ENCODE measurements at regions not wholly inside any gene's neighbourhood (a gene's known extent, or its start where the extent isn't known, plus 50 kb on each side); places are given as distances from the start of the nearest gene placed in this dataset.

GRCh38 chr11:92588393-92588792 is 363.8 kb downstream of the FAT3 start:
- Histone ChIP-seq H3K4me1 (ENCODE audit: control insufficient read depth in 1 of 2, insufficient read depth in 2 of 2, low read depth in 1 of 2, low read length in 1 of 2) (no peaks in the 10 kb centered on the region), H3K27me3 (ENCODE audit: insufficient read depth) (no peaks in the 10 kb centered on the region), H2AFZ (ENCODE audit: low read depth) (no peak overlapping the region), H3K9me3 (no peaks in the 10 kb centered on the region), H3K4me3 (ENCODE audit: low read depth in 2 of 2, low read length in 1 of 2) (no peak overlapping the region), H3K9ac (no peak overlapping the region), H3K4me2 (no peak overlapping the region), H3K9me2 (no peaks in the 10 kb centered on the region), H3K36me3 (replicated peaks in 1 of 2; ENCODE audit: control insufficient read depth in 1 of 2, insufficient read depth in 2 of 2, low read length in 1 of 2) (no peaks in the 10 kb centered on the region), H3F3A (replicated peaks; ENCODE audit: insufficient read depth) (no peaks in the 10 kb centered on the region), H3K27ac (ENCODE audit: low read depth in 2 of 2, low read length in 1 of 2) (no peak overlapping the region), H3K79me2 (ENCODE audit: insufficient read depth) (no peaks in the 10 kb centered on the region), H4K20me1 (ENCODE audit: insufficient read depth) (no peaks in the 10 kb centered on the region)
- TF ChIP-seq CTCF (IDR thresholded peaks at IDR 0.05): no peak
- TF ChIP-seq NRF1 (IDR thresholded peaks at IDR 0.05; ENCODE audit: low read depth, low read length): no peak
- no peak for TF ChIP-seq SMC3 (IDR thresholded peaks at IDR 0.05; ENCODE audit: low read depth, low read length)
- TF ChIP-seq RAD21 (IDR thresholded peaks at IDR 0.05; ENCODE audit: low read length): no peak
- no peak for TF ChIP-seq USF1 (IDR thresholded peaks at IDR 0.05; ENCODE audit: borderline replicate concordance, low read depth)
- no peak for TF ChIP-seq ELF1 (IDR thresholded peaks at IDR 0.05)
- no peak for TF ChIP-seq GATA2 (CRISPR knock-in tag; IDR thresholded peaks at IDR 0.05)
- no peak for TF ChIP-seq JUND (IDR thresholded peaks at IDR 0.05)
- TF ChIP-seq PBX3 (IDR thresholded peaks at IDR 0.05): no peak
- no peak for TF ChIP-seq POLR2AphosphoS5 (IDR thresholded peaks at IDR 0.05; ENCODE audit: low read depth, low read length)
- no peak for TF ChIP-seq ZBTB33 (IDR thresholded peaks at IDR 0.05; ENCODE audit: borderline replicate concordance, low read depth)
- no peak for TF ChIP-seq RFX5 (IDR thresholded peaks at IDR 0.05; ENCODE audit: low read length)
- no peak for TF ChIP-seq MEF2A (IDR thresholded peaks at IDR 0.05; ENCODE audit: borderline replicate concordance, low read depth)
- no peak for TF ChIP-seq TCF12 (IDR thresholded peaks at IDR 0.05)
- POLR2A ChIA-PET: no interaction called here
- no peak for DNase-seq
- CTCF ChIA-PET: no interaction called here

GRCh38 chr11:92589512-92589911 is 364.9 kb downstream of the FAT3 start:
- TF ChIP-seq TCF12 (IDR thresholded peaks at IDR 0.05) (no peak), RFX5 (IDR thresholded peaks at IDR 0.05; ENCODE audit: low read length) (no peak), SIN3A (IDR thresholded peaks at IDR 0.05; ENCODE audit: borderline replicate concordance, low read depth, low read length) (no peak), SMC3 (IDR thresholded peaks at IDR 0.05; ENCODE audit: low read depth, low read length) (no peak), FOSL2 (IDR thresholded peaks at IDR 0.05; ENCODE audit: borderline replicate concordance, low read depth) (no peak), RAD21 (IDR thresholded peaks at IDR 0.05; ENCODE audit: low read length) (no peak)
- no peaks in the 10 kb centered on the region for H3K36me3 ChIP-seq (replicated peaks in 1 of 2; ENCODE audit: control insufficient read depth in 1 of 2, insufficient read depth in 2 of 2, low read length in 1 of 2)
- H3K4me2 ChIP-seq: no peak overlapping the region
- 83% methylated on average over 3 of the region's 3 CpGs for WGBS (ENCODE audit: low lambda C conversion rate)
- no peak overlapping the region for H3K4me3 ChIP-seq (ENCODE audit: low read depth in 2 of 2, low read length in 1 of 2)
- H3K4me1 ChIP-seq (ENCODE audit: control insufficient read depth in 1 of 2, insufficient read depth in 2 of 2, low read depth in 1 of 2, low read length in 1 of 2): no peaks in the 10 kb centered on the region
- no peak overlapping the region for H3K27ac ChIP-seq (ENCODE audit: low read depth in 2 of 2, low read length in 1 of 2)
- no peak for DNase-seq
- no peak overlapping the region for H3K9ac ChIP-seq
- H2AFZ ChIP-seq (ENCODE audit: low read depth): no peak overlapping the region
- H4K20me1 ChIP-seq (ENCODE audit: insufficient read depth): no peaks in the 10 kb centered on the region
- H3K79me2 ChIP-seq (ENCODE audit: insufficient read depth): no peaks in the 10 kb centered on the region
- no peaks in the 10 kb centered on the region for H3K9me2 ChIP-seq
- ChIA-PET CTCF (no interaction called here), POLR2A (no interaction called here)
- no peaks in the 10 kb centered on the region for H3F3A ChIP-seq (replicated peaks; ENCODE audit: insufficient read depth)
- H3K9me3 ChIP-seq: no peaks in the 10 kb centered on the region
- no peaks in the 10 kb centered on the region for H3K27me3 ChIP-seq (ENCODE audit: insufficient read depth)

Data from SK-N-SH (cell line).